PC-9 (cell line): ENCODE measurements at regions not wholly inside any gene's neighbourhood (a gene's known extent, or its start where the extent isn't known, plus 50 kb on each side); places are given as distances from the start of the nearest gene placed in this dataset.

Source experiments
- EZH2 ChIP-seq: fragments of 200-600 bp; sonication (generic); IDR thresholded peaks from 2 replicates; pipeline ENCODE4 v1.8.0; 2017; ENCODE audit warnings: antibody characterized with exemption, low read depth
- TF ChIP-seq, protein P1 (sequence below): fragments of 200-600 bp; sonication (generic); conservative IDR thresholded peaks from 2 replicates; pipeline ENCODE4 v1.6.1; 2017; ENCODE audit warnings: mixed run types, antibody characterized with exemption, mild to moderate bottlenecking, moderate library complexity

DNA sequence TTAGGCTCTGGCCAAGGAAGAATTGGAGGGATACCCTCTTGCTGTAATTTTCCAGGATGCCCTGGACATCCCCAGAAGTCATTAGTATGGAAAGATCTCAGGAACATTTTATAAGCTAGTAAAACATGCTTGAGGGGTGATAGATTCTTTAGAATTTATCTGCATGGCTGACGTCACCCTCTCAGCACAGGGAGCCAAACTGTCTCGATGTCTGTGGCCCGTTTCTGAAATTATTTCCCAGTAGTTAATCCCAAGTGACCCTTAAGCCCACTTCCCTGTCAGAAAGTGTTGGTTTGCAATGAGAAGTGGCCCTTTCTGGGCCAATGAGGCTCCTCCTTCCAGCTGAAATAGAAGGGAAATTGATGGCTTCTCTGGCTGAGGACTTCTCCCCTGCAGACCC is 184.5 kb upstream of the BMPER start:
- TF ChIP-seq, protein P1, sequence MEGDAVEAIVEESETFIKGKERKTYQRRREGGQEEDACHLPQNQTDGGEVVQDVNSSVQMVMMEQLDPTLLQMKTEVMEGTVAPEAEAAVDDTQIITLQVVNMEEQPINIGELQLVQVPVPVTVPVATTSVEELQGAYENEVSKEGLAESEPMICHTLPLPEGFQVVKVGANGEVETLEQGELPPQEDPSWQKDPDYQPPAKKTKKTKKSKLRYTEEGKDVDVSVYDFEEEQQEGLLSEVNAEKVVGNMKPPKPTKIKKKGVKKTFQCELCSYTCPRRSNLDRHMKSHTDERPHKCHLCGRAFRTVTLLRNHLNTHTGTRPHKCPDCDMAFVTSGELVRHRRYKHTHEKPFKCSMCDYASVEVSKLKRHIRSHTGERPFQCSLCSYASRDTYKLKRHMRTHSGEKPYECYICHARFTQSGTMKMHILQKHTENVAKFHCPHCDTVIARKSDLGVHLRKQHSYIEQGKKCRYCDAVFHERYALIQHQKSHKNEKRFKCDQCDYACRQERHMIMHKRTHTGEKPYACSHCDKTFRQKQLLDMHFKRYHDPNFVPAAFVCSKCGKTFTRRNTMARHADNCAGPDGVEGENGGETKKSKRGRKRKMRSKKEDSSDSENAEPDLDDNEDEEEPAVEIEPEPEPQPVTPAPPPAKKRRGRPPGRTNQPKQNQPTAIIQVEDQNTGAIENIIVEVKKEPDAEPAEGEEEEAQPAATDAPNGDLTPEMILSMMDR, result no peak
- no peak for TF ChIP-seq EZH2
